SK-N-SH (cell line): ENCODE measurements at regions not wholly inside any gene's neighbourhood (a gene's known extent, or its start where the extent isn't known, plus 50 kb on each side); places are given as distances from the start of the nearest gene placed in this dataset.

Experiments
- CTCF ChIA-PET: fragments of 300-600, 350-600 bp; formaldehyde crosslinking; extraction: SDS; loops from one replicate; lab custom pipeline; 2021; lab: Yijun Ruan, JAX
- POLR2A ChIA-PET: fragments of 350-600 bp; sonication (Branson Sonifier 250); formaldehyde crosslinking; extraction: SDS; loops from one replicate; lab custom pipeline; 2020; ENCODE audit warnings: antibody characterized with exemption, inconsistent platforms; lab: Yijun Ruan, JAX
- DNase-seq: peaks from one replicate; pipeline ENCODE4 v3.0.0; 2012
- H2AFZ ChIP-seq: fragments of 200-600 bp; sonication (generic); 2 replicates; pipeline ENCODE4 v1.8.1; 2016; ENCODE audit warnings: antibody characterized with exemption, mild to moderate bottlenecking, low read depth
- H3F3A ChIP-seq: fragments of 200-600 bp; sonication (generic); replicated peaks from 2 replicates; pipeline ENCODE3; 2016; ENCODE audit warnings: antibody characterized with exemption, mild to moderate bottlenecking; ENCODE audit not compliant: insufficient read depth
- H3K27ac ChIP-seq, 2 experiments: fragments of 200-500 bp in 1 of 2; fragments of 200-600 bp in 1 of 2; sonication (Bioruptor generic) in 1 of 2; sonication (generic), shearing (Covaris generic) in 1 of 2; 2 replicates each; pipeline versions ENCODE4 v1.5.1 to v1.6.1; 2014 to 2016; ENCODE audit warnings: low read depth in 2 of 2, inconsistent platforms in 1 of 2, low read length in 1 of 2, mild to moderate bottlenecking in 1 of 2, mixed read lengths in 1 of 2
- H3K27me3 ChIP-seq: fragments of 200-600 bp; sonication (generic), shearing (Covaris generic); 2 replicates; pipeline ENCODE4 v1.6.1; 2016; ENCODE audit warnings: mixed run types; ENCODE audit not compliant: insufficient read depth
- H3K36me3 ChIP-seq, 2 experiments: fragments of 200-500 bp in 1 of 2; fragments of 200-600 bp in 1 of 2; sonication (Bioruptor generic) in 1 of 2; sonication (generic) in 1 of 2; replicated peaks in 1 of 2; 2 replicates each; pipeline versions ENCODE3 to v1.5.1; 2014 to 2016; ENCODE audit warnings: low read length in 1 of 2, mild to moderate bottlenecking in 1 of 2; ENCODE audit not compliant: insufficient read depth in 2 of 2, control insufficient read depth in 1 of 2
- H3K4me1 ChIP-seq, 2 experiments: fragments of 200-500 bp in 1 of 2; fragments of 200-600 bp in 1 of 2; sonication (Bioruptor generic) in 1 of 2; sonication (generic), shearing (Covaris generic) in 1 of 2; 2 replicates each; pipeline versions ENCODE4 v1.5.1 to v1.6.1; 2014 to 2016; ENCODE audit warnings: low read depth in 1 of 2, low read length in 1 of 2, mixed run types in 1 of 2; ENCODE audit not compliant: insufficient read depth in 2 of 2, control insufficient read depth in 1 of 2
- H3K4me2 ChIP-seq: fragments of 200-600 bp; sonication (generic), shearing (Covaris generic); 2 replicates; pipeline ENCODE4 v1.6.1; 2017; ENCODE audit warnings: mixed run types
- H3K4me3 ChIP-seq, 2 experiments: fragments of 200-500 bp in 1 of 2; fragments of 200-600 bp in 1 of 2; sonication (Bioruptor generic) in 1 of 2; sonication (generic), shearing (Covaris generic) in 1 of 2; 2 replicates each; pipeline versions ENCODE4 v1.5.1 to v1.8.1; 2014 to 2016; ENCODE audit warnings: low read depth in 2 of 2, inconsistent platforms in 1 of 2, low read length in 1 of 2, mild to moderate bottlenecking in 1 of 2, mixed read lengths in 1 of 2, moderate library complexity in 1 of 2
- H3K79me2 ChIP-seq: fragments of 200-600 bp; sonication (generic); 2 replicates; pipeline ENCODE4 v1.8.1; 2017; ENCODE audit warnings: mild to moderate bottlenecking; ENCODE audit not compliant: insufficient read depth
- H3K9ac ChIP-seq: fragments of 200-600 bp; sonication (generic); 2 replicates; pipeline ENCODE4 v1.6.1; 2017; ENCODE audit warnings: mixed run types
- H3K9me2 ChIP-seq: fragments of 200-600 bp; sonication (generic); 2 replicates; pipeline ENCODE4 v1.6.1; 2017; ENCODE audit warnings: mixed run types
- H3K9me3 ChIP-seq: fragments of 200-600 bp; sonication (generic); 2 replicates; pipeline ENCODE4 v1.6.1; 2017; ENCODE audit warnings: mixed run types, mild to moderate bottlenecking, moderate library complexity
- H4K20me1 ChIP-seq: fragments of 200-600 bp; sonication (generic); 2 replicates; pipeline ENCODE4 v1.6.1; 2017; ENCODE audit warnings: mild to moderate bottlenecking, mixed run types; ENCODE audit not compliant: insufficient read depth
- GABPA ChIP-seq: IDR thresholded peaks from 2 replicates; pipeline ENCODE4 v1.4.0; 2012; ENCODE audit warnings: low read depth, mild to moderate bottlenecking
- GATA2 ChIP-seq: sonication (generic); formaldehyde crosslinking; IDR thresholded peaks from 2 replicates; pipeline ENCODE4 v1.5.0; 2020; ENCODE audit warnings: mild to moderate bottlenecking, missing genetic modification reagents
- POLR2AphosphoS5 ChIP-seq: IDR thresholded peaks from 2 replicates; pipeline ENCODE4 v1.6.1; 2012; ENCODE audit warnings: low read depth, low read length
- RAD21 ChIP-seq: IDR thresholded peaks from 2 replicates; pipeline ENCODE4 v1.6.1; 2012; ENCODE audit warnings: mild to moderate bottlenecking, low read length
- SMC3 ChIP-seq: IDR thresholded peaks from 2 replicates; pipeline ENCODE4 v1.6.1; 2012; ENCODE audit warnings: low read depth, low read length, improper control_type of control experiment
- USF1 ChIP-seq: IDR thresholded peaks from 2 replicates; pipeline ENCODE4 v1.4.0; 2012; ENCODE audit warnings: low read depth, borderline replicate concordance
- USF2 ChIP-seq: fragments of 150-350 bp; IDR thresholded peaks from 2 replicates; pipeline ENCODE4 v1.6.1; 2017; ENCODE audit warnings: antibody characterized with exemption, low read length, low read depth, borderline replicate concordance
- YY1 ChIP-seq: IDR thresholded peaks from 2 replicates; pipeline ENCODE4 v1.4.0; 2012; ENCODE audit warnings: low read depth, mild to moderate bottlenecking
- WGBS: methylation state at CpG from one replicate; pipeline ENCODE4 v1.1.6; 2017; ENCODE audit warnings: low lambda C conversion rate; 5-methylcytosine and 5-hydroxymethylcytosine counted together
- TF ChIP-seq, protein P1 (sequence below): IDR thresholded peaks from 2 replicates; pipeline ENCODE4 v1.4.0; 2012; ENCODE audit warnings: low read depth, borderline replicate concordance
- TF ChIP-seq, protein P2 (sequence below): IDR thresholded peaks from 2 replicates; pipeline ENCODE4 v1.6.1; 2012; ENCODE audit warnings: mild to moderate bottlenecking, low read depth, low read length, moderate library complexity
- TF ChIP-seq, protein P3 (sequence below): IDR thresholded peaks from 2 replicates; pipeline ENCODE4 v1.4.0; 2012; ENCODE audit warnings: low read depth
- TF ChIP-seq, protein P4 (sequence below): IDR thresholded peaks from 2 replicates; pipeline ENCODE4; 2012

DNA sequence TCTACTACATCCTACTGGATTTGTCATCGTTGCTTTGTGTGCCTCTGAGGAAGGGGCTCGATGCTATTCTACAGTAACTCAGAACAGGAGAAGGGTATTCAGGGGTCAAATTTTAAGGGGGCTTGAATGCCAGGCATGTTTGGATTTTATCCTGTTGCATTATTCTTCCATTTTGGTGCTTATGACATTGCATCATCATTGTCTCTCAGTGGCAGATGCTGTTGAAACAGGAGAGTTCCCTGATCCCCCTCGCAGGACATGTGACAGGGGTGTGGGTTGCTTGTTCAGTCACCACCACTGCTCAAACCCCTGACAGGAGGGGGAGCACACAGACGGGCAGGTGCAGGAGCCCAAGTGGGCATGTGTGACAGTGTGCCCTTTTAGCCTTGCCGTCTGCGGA, 156.7 kb downstream of the SLC4A3 start:
- Histone ChIP-seq H3K9ac (no peak overlapping the region), H3F3A (no peaks in the 10 kb centered on the region), H3K36me3 (no peaks in the 10 kb centered on the region), H3K79me2 (no peaks in the 10 kb centered on the region), H3K4me2 (no peak overlapping the region), H2AFZ (no peak overlapping the region)
- no peak for DNase-seq
- WGBS, result 2% methylated on average over 4 of the region's 6 CpGs
- CTCF ChIA-PET, result no interaction called here
- TF ChIP-seq, protein P1, sequence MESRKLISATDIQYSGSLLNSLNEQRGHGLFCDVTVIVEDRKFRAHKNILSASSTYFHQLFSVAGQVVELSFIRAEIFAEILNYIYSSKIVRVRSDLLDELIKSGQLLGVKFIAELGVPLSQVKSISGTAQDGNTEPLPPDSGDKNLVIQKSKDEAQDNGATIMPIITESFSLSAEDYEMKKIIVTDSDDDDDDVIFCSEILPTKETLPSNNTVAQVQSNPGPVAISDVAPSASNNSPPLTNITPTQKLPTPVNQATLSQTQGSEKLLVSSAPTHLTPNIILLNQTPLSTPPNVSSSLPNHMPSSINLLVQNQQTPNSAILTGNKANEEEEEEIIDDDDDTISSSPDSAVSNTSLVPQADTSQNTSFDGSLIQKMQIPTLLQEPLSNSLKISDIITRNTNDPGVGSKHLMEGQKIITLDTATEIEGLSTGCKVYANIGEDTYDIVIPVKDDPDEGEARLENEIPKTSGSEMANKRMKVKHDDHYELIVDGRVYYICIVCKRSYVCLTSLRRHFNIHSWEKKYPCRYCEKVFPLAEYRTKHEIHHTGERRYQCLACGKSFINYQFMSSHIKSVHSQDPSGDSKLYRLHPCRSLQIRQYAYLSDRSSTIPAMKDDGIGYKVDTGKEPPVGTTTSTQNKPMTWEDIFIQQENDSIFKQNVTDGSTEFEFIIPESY, result no peak
- TF ChIP-seq USF1, result no peak
- TF ChIP-seq, protein P2, sequence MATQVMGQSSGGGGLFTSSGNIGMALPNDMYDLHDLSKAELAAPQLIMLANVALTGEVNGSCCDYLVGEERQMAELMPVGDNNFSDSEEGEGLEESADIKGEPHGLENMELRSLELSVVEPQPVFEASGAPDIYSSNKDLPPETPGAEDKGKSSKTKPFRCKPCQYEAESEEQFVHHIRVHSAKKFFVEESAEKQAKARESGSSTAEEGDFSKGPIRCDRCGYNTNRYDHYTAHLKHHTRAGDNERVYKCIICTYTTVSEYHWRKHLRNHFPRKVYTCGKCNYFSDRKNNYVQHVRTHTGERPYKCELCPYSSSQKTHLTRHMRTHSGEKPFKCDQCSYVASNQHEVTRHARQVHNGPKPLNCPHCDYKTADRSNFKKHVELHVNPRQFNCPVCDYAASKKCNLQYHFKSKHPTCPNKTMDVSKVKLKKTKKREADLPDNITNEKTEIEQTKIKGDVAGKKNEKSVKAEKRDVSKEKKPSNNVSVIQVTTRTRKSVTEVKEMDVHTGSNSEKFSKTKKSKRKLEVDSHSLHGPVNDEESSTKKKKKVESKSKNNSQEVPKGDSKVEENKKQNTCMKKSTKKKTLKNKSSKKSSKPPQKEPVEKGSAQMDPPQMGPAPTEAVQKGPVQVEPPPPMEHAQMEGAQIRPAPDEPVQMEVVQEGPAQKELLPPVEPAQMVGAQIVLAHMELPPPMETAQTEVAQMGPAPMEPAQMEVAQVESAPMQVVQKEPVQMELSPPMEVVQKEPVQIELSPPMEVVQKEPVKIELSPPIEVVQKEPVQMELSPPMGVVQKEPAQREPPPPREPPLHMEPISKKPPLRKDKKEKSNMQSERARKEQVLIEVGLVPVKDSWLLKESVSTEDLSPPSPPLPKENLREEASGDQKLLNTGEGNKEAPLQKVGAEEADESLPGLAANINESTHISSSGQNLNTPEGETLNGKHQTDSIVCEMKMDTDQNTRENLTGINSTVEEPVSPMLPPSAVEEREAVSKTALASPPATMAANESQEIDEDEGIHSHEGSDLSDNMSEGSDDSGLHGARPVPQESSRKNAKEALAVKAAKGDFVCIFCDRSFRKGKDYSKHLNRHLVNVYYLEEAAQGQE, result no peak
- TF ChIP-seq, protein P3, sequence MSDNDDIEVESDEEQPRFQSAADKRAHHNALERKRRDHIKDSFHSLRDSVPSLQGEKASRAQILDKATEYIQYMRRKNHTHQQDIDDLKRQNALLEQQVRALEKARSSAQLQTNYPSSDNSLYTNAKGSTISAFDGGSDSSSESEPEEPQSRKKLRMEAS, result no peak
- no peak for TF ChIP-seq GABPA
- TF ChIP-seq RAD21, result no peak
- TF ChIP-seq, protein P4, sequence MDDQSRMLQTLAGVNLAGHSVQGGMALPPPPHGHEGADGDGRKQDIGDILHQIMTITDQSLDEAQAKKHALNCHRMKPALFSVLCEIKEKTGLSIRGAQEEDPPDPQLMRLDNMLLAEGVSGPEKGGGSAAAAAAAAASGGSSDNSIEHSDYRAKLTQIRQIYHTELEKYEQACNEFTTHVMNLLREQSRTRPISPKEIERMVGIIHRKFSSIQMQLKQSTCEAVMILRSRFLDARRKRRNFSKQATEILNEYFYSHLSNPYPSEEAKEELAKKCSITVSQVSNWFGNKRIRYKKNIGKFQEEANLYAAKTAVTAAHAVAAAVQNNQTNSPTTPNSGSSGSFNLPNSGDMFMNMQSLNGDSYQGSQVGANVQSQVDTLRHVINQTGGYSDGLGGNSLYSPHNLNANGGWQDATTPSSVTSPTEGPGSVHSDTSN, result no peak
- TF ChIP-seq SMC3, result no peak
- TF ChIP-seq GATA2, result no peak
- no peak for TF ChIP-seq USF2
- no peak for TF ChIP-seq YY1
- no peak for TF ChIP-seq POLR2AphosphoS5
- TF ChIP-seq, all 33 proteins: peak for 0
- H3K27ac ChIP-seq, result no peak overlapping the region
- POLR2A ChIA-PET, result no interaction called here
- no peaks in the 10 kb centered on the region for H3K9me3 ChIP-seq
- no peaks in the 10 kb centered on the region for H3K4me1 ChIP-seq
- peaks cover 7% of the 10 kb centered on the region; the same call in 1 of the 2 replicates for H3K27me3 ChIP-seq
- H4K20me1 ChIP-seq, result no peaks in the 10 kb centered on the region
- H3K4me3 ChIP-seq, result no peak overlapping the region
- no peaks in the 10 kb centered on the region for H3K9me2 ChIP-seq
